KOPT-K1 (cell line): ENCODE measurements at regions not wholly inside any gene's neighbourhood (a gene's known extent, or its start where the extent isn't known, plus 50 kb on each side); places are given as distances from the start of the nearest gene placed in this dataset.
A peak's percentile ranks its signal among the peaks of the same experiment; 100 is the strongest.
"Not testable (repeated sequence)": the region's sequence is repeated elsewhere in the genome, so short reads cannot be mapped to it uniquely, and the experiment has no call there.

Experiments used
- H3K27ac ChIP-seq: fragments of 200-600 bp; sonication (generic); 2 replicates; pipeline ENCODE4 v1.5.1; 2016; ENCODE audit warnings: antibody characterized with exemption, mild to moderate bottlenecking, low read depth, low read length; ENCODE audit not compliant: poor library complexity, severe bottlenecking
- H3K36me3 ChIP-seq: fragments of 200-600 bp; sonication (generic); 2 replicates; pipeline ENCODE4 v1.5.1; 2017; ENCODE audit warnings: antibody characterized with exemption, mild to moderate bottlenecking, low read length, moderate library complexity; ENCODE audit not compliant: insufficient read depth
- H3K9me3 ChIP-seq: fragments of 200-600 bp; sonication (generic); 2 replicates; pipeline ENCODE4 v1.5.1; 2017; ENCODE audit warnings: antibody characterized with exemption, low read length, mild to moderate bottlenecking; ENCODE audit not compliant: insufficient read depth, poor library complexity, severe bottlenecking

- H3K36me3 ChIP-seq: no peaks in the 10 kb centered on the region
- no peaks in the 10 kb centered on the region for H3K9me3 ChIP-seq
- H3K27ac ChIP-seq: no peak overlapping the region
These were observed 290.8 kb downstream of the RPAP3 start for GRCh38 chr12:47415054-47415453.

- Histone ChIP-seq H3K9me3 (no peaks in the 10 kb centered on the region), H3K27ac (no peak overlapping the region), H3K36me3 (no peaks in the 10 kb centered on the region)
These were observed 291.3 kb downstream of the RPAP3 start for GRCh38 chr12:47414511-47414910.

DNA sequence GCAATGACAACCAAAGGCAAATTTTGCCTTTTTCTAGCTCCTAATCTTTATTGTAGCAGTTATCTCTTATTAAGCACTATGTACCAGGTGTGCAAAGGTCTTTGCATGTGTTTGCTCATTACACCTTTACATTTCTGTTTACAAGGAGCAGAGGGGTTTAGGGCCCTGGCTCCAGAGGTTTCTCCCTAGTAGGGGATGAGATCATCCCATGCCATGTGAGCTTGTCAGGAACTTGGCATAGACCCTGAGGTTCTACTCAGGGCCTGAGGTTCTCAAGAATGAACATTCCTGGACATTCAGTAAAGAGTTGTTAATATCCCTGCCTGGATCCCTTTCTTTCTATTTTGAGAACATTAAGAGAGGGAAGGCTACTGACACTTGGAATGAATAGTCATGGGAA lies 292.0 kb downstream of the RPAP3 start:
- Histone ChIP-seq H3K36me3 (no peaks in the 10 kb centered on the region), H3K27ac (no peak overlapping the region), H3K9me3 (no peaks in the 10 kb centered on the region)

DNA sequence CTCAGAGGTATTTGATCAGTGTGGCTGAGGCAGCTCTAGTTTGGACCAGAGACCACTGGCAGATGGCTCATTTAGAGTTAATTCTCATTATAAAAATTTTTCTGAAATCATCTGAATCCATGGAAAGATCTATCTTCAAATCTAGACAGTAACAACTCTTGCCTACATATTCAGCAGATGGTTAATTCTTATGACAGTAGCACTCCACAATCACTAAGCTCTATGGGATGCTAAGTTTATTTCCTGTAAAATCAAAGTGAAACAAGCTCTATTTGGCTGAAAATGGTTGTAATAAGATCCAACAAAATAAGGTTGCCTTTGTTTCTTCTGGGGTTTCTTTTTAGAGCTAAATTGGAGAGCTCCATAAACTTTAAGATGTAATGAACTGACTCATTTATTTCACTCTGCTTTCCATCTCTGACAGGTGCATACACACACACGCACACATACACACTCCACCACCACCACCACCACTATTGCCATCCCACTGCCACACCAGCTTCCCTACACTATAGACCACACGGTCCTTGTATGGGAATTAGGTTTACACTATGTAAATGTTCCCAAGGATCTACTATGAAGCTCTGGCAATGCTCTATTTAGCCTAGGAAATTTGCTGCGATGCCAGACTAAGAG lies 293.1 kb downstream of the RPAP3 start:
- H3K27ac ChIP-seq: no peak overlapping the region
- H3K9me3 ChIP-seq: no peaks in the 10 kb centered on the region
- H3K36me3 ChIP-seq: no peaks in the 10 kb centered on the region

GRCh38 chr12:47411966-47412365 lies 293.9 kb downstream of the RPAP3 start:
- Histone ChIP-seq H3K27ac (no peak overlapping the region), H3K9me3 (no peaks in the 10 kb centered on the region), H3K36me3 (no peaks in the 10 kb centered on the region)

DNA sequence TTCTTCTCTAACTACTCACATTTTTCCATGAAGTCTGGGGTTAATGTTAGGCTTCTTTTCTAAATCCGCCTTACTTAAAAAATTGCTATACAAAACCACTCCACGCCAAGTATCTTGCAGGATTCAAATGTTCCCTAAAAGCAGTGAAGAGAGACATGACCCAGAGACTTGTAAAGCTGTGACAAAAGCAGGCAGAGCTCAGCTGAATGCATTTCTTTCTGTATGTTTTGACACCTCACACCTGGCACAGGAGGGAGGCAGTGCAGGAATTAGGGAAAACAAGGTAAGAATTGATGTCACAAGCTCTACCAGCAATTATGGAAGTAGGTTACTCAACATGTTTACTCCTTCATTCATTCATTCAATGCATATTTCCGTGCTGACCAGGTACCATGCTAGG lies 295.0 kb downstream of the RPAP3 start:
- no peak overlapping the region for H3K27ac ChIP-seq
- H3K36me3 ChIP-seq: no peaks in the 10 kb centered on the region
- no peaks in the 10 kb centered on the region for H3K9me3 ChIP-seq

DNA sequence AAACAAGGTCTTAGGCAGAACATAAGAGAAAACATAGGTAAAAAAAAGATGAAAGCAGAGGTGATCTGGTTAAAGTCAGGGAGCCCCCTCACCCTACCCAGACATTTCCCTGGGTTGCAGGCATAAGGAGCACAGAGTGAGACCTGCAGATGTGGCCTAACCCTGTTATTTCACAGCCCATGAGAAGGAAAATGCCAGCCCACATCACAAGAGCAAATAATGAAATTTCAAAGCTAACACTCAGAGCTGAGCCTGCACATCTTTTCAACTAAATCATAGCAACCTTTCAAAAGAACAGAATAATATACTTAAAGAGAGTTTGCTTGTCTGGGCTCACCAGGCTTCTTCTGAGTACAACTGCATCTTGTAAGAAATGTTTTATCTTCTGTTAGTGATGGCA lies 295.4 kb downstream of the RPAP3 start:
- Histone ChIP-seq H3K9me3 (no peaks in the 10 kb centered on the region), H3K27ac (no peak overlapping the region), H3K36me3 (no peaks in the 10 kb centered on the region)

- no peaks in the 10 kb centered on the region for H3K36me3 ChIP-seq
- H3K9me3 ChIP-seq: no peaks in the 10 kb centered on the region
- H3K27ac ChIP-seq: no peak overlapping the region
These were observed 296.4 kb downstream of the RPAP3 start for GRCh38 chr12:47409310-47409987.

- H3K36me3 ChIP-seq: no peaks in the 10 kb centered on the region
- peak overlapping the region; percentile 24 for H3K27ac ChIP-seq
- H3K9me3 ChIP-seq: no peaks in the 10 kb centered on the region
These were observed 297.5 kb downstream of the RPAP3 start for GRCh38 chr12:47408171-47408871.

DNA sequence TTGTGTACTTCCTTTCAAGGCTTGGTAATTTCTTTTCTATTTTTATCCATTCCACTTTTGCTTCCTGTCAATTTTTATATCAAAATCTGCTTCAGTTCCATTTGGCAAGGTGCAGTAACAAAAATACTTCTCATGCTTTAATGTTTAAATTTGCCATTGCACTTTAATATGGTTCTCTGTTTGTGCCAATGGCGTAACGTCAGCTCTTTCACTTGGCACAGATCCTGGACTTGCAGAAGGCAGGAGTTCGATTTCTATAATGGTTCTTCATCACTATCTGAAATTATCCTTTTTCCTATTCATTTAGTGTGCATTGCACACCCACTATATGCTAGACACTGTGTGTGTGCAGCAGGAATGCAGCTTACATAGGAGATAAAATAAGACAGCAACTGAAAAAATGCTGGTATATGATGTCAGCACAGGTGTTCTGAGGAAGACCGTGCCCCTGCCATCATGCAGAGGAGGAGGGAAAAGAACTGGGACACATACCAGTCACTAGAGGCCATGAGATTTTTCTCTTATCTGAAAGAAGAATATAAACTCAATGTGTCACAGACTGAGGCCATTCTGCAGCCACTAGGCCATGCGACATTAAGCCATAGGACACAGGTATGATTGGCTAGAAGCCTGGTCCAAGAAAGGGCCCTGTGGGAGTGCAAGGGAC lies 298.2 kb downstream of the RPAP3 start:
- Histone ChIP-seq H3K27ac (peak overlapping the region; percentile 24), H3K9me3 (no peaks in the 10 kb centered on the region), H3K36me3 (no peaks in the 10 kb centered on the region)

DNA sequence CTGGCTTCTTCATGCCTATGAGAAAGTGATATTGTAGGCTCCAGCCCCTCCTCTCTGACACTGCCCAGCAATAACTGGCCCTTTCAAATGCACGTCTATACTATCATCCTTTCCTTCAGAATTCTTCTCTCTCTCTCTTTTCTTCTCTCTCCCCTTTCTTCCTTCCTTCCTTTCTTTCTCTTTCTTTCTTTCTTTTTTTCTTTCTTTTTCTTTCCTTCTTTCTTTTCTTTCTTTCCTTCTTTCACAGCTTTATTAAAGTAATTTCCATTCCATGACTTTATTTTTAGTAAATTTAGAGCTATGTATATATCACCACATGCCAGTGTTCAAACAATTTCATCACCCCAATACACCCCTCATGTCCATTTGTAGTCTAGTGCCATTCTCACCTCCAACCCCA lies 302.1 kb downstream of the RPAP3 start:
- no peak overlapping the region for H3K27ac ChIP-seq
- H3K9me3 ChIP-seq: no peaks in the 10 kb centered on the region
- no peaks in the 10 kb centered on the region for H3K36me3 ChIP-seq

DNA sequence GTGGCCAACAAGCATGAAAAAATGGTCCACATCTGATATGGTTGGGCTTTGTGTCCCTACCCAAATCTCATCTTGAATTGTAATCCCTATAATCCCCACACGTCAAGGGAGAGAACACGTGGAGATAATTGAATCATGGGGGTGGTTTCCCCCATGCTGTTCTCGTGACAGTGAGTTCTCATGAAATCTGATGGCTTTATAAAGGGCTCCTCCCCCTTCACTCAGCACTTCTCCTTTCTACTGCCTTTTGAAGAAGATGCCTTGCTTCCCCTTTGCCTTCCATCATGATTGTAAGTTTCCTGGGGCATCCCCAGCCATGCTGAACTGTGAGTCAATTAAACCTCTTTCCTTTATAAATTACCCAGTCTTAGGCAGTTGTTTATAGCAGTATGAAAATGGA lies 304.6 kb downstream of the RPAP3 start:
- H3K9me3 ChIP-seq: peaks cover 20% of the 10 kb centered on the region
- H3K36me3 ChIP-seq, H3K27ac ChIP-seq: not testable (repeated sequence)

DNA sequence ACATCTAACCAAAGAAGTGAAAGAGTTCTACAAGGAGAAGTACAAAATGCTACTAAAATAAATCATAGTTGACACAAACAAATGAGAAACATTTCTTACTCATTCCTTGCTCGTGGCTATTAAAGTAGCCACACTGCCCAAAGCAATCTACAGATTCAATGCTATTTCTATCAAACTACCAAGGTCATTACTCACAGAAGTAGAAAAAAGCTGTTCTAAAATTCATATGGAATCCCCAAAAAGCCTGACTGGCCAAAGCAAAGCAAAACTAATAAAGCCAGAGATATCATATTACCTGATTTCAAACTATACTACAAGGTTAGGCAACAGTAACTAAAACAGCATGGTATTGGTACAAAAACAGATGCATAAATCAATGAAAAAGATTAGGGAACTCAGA lies 305.6 kb downstream of the RPAP3 start:
- H3K27ac ChIP-seq: no peak overlapping the region
- H3K36me3 ChIP-seq: no peaks in the 10 kb centered on the region
- H3K9me3 ChIP-seq: peaks cover 22% of the 10 kb centered on the region

- H3K36me3 ChIP-seq: no peaks in the 10 kb centered on the region
- no peak overlapping the region for H3K27ac ChIP-seq
- peaks cover 22% of the 10 kb centered on the region for H3K9me3 ChIP-seq
These were observed 308.1 kb downstream of the RPAP3 start for GRCh38 chr12:47397664-47398281.
